ENCODE measurements at regions not wholly inside any gene's neighbourhood (a gene's known extent, or its start where the extent isn't known, plus 50 kb on each side); places are given as distances from the start of the nearest gene placed in this dataset.

DNA sequence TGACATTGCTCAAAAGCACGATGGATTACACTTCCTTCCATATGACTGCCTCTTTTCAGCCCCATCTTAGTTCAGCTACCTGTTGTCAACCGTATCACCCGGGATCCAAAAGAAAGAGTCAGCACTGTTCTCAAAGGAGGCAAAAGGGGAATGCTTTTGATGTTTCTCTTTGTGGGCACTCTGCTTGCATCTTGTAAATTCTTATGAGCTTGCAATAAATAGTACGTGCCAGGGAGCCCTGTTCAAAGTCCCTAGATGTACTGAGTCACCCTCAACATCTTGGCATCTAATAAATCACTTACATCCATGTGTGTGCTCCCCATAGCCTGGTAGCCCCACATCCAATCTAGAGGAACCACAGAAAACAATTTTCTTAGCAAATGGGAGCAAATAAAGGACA is 256.9 kb downstream of the SUCLG1 start:
- H3K4me3 Mint-ChIP-seq, result no peak overlapping the region
- peaks cover 6% of the 10 kb centered on the region for H3K27me3 Mint-ChIP-seq
- H3K27ac Mint-ChIP-seq, result no peak overlapping the region
- no peaks in the 10 kb centered on the region for H3K9me3 Mint-ChIP-seq
- no peak for DNase-seq (ENCODE audit: extremely low spot score, unreplicated experiment)
- no peaks in the 10 kb centered on the region for H3K4me1 Mint-ChIP-seq (ENCODE audit: unreplicated experiment)
- H3K36me3 Mint-ChIP-seq, result no peaks in the 10 kb centered on the region
- TF ChIP-seq, protein P1, sequence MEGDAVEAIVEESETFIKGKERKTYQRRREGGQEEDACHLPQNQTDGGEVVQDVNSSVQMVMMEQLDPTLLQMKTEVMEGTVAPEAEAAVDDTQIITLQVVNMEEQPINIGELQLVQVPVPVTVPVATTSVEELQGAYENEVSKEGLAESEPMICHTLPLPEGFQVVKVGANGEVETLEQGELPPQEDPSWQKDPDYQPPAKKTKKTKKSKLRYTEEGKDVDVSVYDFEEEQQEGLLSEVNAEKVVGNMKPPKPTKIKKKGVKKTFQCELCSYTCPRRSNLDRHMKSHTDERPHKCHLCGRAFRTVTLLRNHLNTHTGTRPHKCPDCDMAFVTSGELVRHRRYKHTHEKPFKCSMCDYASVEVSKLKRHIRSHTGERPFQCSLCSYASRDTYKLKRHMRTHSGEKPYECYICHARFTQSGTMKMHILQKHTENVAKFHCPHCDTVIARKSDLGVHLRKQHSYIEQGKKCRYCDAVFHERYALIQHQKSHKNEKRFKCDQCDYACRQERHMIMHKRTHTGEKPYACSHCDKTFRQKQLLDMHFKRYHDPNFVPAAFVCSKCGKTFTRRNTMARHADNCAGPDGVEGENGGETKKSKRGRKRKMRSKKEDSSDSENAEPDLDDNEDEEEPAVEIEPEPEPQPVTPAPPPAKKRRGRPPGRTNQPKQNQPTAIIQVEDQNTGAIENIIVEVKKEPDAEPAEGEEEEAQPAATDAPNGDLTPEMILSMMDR (conservative IDR thresholded peaks at IDR 0.05), result no peak

DNA sequence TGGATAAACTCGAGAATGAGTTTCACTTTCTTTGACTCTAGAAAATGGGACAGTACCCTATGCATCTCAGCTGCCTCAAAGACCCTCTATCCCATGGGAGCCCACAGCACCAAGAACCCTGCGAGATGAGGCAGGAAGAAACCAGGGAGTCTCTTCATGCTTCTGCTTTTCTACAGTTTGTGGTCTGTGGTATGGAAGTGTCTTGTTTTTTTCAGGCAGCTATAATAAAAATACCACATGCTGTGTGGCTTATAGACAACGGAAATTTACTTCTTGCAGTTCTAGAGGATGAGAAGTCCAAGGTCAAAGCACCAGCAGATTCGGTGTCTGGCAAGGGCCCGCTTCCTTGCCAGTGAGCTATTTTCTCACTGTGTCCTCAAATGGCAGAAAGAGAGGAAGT is 257.9 kb downstream of the SUCLG1 start:
- H3K36me3 Mint-ChIP-seq, result no peaks in the 10 kb centered on the region
- peaks cover 3% of the 10 kb centered on the region for H3K27me3 Mint-ChIP-seq
- H3K9me3 Mint-ChIP-seq, result no peaks in the 10 kb centered on the region
- no peaks in the 10 kb centered on the region for H3K4me1 Mint-ChIP-seq (ENCODE audit: unreplicated experiment)
- TF ChIP-seq, protein P1 (conservative IDR thresholded peaks at IDR 0.05), result no peak
- no peak for DNase-seq (ENCODE audit: extremely low spot score, unreplicated experiment)
- no peak overlapping the region for H3K4me3 Mint-ChIP-seq
- no peak overlapping the region for H3K27ac Mint-ChIP-seq

DNA sequence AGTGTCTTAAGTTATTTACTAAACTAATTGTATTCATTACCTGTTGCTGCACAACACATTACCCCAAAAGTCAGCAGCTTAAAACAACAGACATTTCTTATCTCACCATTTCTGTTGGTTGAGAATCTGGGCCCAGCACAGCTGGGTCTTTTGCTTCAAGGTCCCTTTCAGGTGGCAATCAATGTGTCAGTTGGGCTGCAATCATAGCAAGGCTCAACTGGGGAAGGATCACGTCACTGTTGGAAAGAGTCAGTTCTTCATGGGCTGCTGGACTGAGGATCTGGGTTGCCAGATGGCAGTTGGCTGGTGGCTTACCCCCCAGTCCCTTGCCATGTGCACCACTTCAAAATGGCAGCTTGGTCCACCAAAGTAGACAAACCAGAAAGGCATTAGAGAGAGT is 261.2 kb downstream of the SUCLG1 start:
- no peak overlapping the region for H3K4me3 Mint-ChIP-seq
- no peaks in the 10 kb centered on the region for H3K9me3 Mint-ChIP-seq
- H3K36me3 Mint-ChIP-seq, result no peaks in the 10 kb centered on the region

DNA sequence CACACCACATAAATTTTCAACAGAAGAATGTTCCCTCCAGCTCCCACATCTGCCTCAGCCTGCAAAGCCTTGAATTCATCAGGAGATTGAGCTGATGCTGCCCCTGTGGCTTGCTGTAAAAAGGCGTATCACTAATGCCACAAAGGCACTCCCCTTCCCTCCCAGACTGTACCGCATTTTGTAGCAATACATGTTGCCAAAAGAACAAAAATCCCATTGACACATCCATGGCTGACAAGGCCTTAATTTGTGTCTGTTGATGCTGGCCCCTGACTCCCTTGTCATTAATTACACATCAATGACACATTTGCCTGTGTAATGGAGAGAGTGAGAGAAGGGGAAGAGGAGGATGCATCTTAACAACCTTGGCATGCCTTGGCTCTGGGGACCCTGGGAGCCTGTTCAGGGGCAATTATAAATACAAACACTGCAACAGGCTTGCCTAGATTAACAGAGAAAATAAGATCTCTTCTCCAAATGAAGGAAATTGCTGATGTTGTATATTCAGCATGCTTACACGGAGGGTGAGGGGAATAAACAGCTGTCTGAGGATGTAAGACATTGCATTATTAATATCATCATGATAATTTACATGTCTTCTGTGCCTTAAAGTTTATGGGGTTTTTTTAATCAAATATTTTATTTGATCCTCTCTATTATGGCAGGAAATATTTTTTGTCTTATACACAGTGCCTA is 264.0 kb downstream of the SUCLG1 start:
- Mint-ChIP-seq H3K36me3 (no peaks in the 10 kb centered on the region), H3K27me3 (peaks cover 3% of the 10 kb centered on the region), H3K4me1 (ENCODE audit: unreplicated experiment) (peaks cover 4% of the 10 kb centered on the region), H3K4me3 (no peak overlapping the region), H3K9me3 (no peaks in the 10 kb centered on the region), H3K27ac (no peak overlapping the region)
- TF ChIP-seq, protein P1 (conservative IDR thresholded peaks at IDR 0.05), result no peak
- DNase-seq (ENCODE audit: extremely low spot score, unreplicated experiment), result no peak

More for the DNA sequence above, 261.2 kb downstream of the SUCLG1 start:
- Mint-ChIP-seq H3K27ac (no peak overlapping the region), H3K27me3 (peaks cover 3% of the 10 kb centered on the region), H3K4me1 (ENCODE audit: unreplicated experiment) (peaks cover 4% of the 10 kb centered on the region)
- no peak for DNase-seq (ENCODE audit: extremely low spot score, unreplicated experiment)
- TF ChIP-seq, protein P1 (conservative IDR thresholded peaks at IDR 0.05), result no peak

DNA sequence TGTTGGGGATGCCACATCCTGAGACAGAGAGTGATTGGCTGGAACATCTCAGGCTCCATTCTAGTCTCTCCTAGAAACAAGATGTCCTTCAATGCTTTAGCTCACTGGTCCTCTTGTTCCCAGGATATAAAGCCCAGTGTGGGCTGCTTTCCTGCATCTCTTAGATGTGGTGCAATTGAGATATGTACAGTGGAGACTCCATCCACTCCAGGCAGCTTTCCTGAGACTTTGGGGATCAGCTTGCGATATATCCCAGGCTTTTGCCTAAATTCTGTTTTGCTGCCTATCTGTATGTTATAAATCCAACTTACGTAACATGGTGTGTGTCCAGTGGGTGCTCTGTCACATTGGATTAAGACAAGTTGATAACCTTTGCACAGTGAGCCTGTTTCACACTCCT is 264.9 kb downstream of the SUCLG1 start:
- no peak for DNase-seq (ENCODE audit: extremely low spot score, unreplicated experiment)
- TF ChIP-seq, protein P1 (conservative IDR thresholded peaks at IDR 0.05), result no peak
- peaks cover 4% of the 10 kb centered on the region for H3K4me1 Mint-ChIP-seq (ENCODE audit: unreplicated experiment)
- H3K9me3 Mint-ChIP-seq, result no peaks in the 10 kb centered on the region
- peaks cover 3% of the 10 kb centered on the region for H3K27me3 Mint-ChIP-seq
- no peak overlapping the region for H3K4me3 Mint-ChIP-seq
- no peak overlapping the region for H3K27ac Mint-ChIP-seq
- no peaks in the 10 kb centered on the region for H3K36me3 Mint-ChIP-seq
